Breast epithelium (tissue), 4 donors: ENCODE measurements at regions not wholly inside any gene's neighbourhood (a gene's known extent, or its start where the extent isn't known, plus 50 kb on each side); places are given as distances from the start of the nearest gene placed in this dataset.

Experiments
- DNase-seq, 2 donors: peaks; one replicate each; pipeline ENCODE4 v3.0.0-alpha.2; 2019; ENCODE audit warnings: low spot score in 2 of 2
- H3K27ac ChIP-seq, 2 donors: fragments of 200-600 bp; sonication (generic) in 1 of 2; one replicate each; pipeline ENCODE4 v1.5.1; 2016 to 2019; ENCODE audit warnings: mild to moderate bottlenecking in 1 of 2
- H3K27me3 ChIP-seq, 2 donors: fragments of 200-600 bp; sonication (generic) in 1 of 2; one replicate each; pipeline versions ENCODE4 v1.5.1 to v1.6.0; 2017 to 2019; ENCODE audit warnings: control low read depth in 1 of 2, mild to moderate bottlenecking in 1 of 2
- H3K36me3 ChIP-seq: fragments of 200-600 bp; one replicate; pipeline ENCODE4 v1.5.1; 2019
- H3K4me1 ChIP-seq, 2 donors: fragments of 200-600 bp; sonication (generic); one replicate each; pipeline ENCODE4 v1.5.1; 2016 to 2019; ENCODE audit warnings: control low read depth in 1 of 2
- H3K4me3 ChIP-seq, 3 donors: fragments of 200-600 bp; sonication (generic); 1 replicate in 2 of 3; 2 replicates in 1 of 3; pipeline ENCODE4 v1.5.1; 2016 to 2019; ENCODE audit warnings: mild to moderate bottlenecking in 3 of 3, moderate library complexity in 2 of 3
- H3K9me3 ChIP-seq, 2 donors: fragments of 200-600 bp; sonication (generic) in 1 of 2; one replicate each; pipeline ENCODE4 v1.5.1; 2016 to 2019; ENCODE audit warnings: control low read depth in 1 of 2
- CTCF ChIP-seq, 3 donors: fragments of 450-650 bp; IDR thresholded peaks; one replicate each; pipeline ENCODE4 v1.5.1; 2016 to 2017; ENCODE audit warnings: antibody characterized with exemption in 3 of 3, mild to moderate bottlenecking in 3 of 3, moderate library complexity in 3 of 3
- POLR2A ChIP-seq: fragments of 450-650 bp; IDR thresholded peaks from one replicate; pipeline ENCODE4 v1.6.1; 2016; ENCODE audit warnings: antibody characterized with exemption, mild to moderate bottlenecking, moderate library complexity
- POLR2AphosphoS5 ChIP-seq, 3 donors: sonication (generic); formaldehyde crosslinking; IDR thresholded peaks; one replicate each; pipeline ENCODE4 v1.6.1; 2017; ENCODE audit warnings: antibody characterized with exemption in 3 of 3
- intact Hi-C: fragments of 100-400 bp; cut with DNase I; formaldehyde crosslinking; loops from one replicate; pipeline ENCODE4 v1.15.1; 2023; ENCODE audit warnings: low total_unique reads

DNA sequence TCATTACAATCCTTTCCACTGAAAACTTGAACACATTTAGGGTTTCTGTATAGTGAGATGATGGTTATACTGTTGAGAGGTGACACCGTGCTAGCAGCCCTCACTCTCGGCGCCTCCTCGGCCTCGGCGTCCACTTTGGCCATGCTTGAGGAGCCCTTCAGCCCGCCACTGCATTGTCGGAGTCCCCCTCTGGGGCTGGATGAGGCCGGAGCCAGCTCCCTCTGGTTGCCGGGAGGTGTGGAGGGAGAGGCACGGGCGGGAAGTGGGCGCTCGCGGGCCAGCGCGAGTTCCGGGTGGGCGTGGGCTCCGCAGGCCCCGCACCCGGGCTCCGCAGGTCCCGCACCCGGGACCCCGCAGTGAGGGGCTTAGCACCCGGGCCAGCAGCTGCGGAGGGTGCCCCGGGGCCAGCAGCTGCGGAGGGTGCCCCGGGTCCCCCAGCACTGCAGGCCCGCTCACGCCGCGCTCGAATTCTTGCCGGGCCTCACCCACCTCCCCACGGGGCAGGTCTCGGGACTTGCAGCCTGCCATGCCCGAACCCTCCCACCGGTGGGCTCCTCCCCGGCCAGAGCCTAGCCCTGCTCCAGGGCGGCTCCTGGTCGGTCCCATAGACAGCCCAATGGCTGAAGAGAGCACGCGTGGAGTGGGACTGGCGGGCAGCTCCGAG, 145.9 kb upstream of the ZNF608 start:
- Histone ChIP-seq H3K27me3 (no peaks in the 10 kb centered on the region), H3K4me1 (no peaks in the 10 kb centered on the region), H3K9me3 (no peaks in the 10 kb centered on the region), H3K4me3 (no peak overlapping the region), H3K27ac (no peak overlapping the region), H3K36me3 (no peaks in the 10 kb centered on the region)
- intact Hi-C loops = no loop called here
- TF ChIP-seq CTCF (IDR thresholded peaks at IDR 0.05) (no peak), POLR2AphosphoS5 (IDR thresholded peaks at IDR 0.05) (no peak), POLR2A (no peak)
- no peak for DNase-seq

DNA sequence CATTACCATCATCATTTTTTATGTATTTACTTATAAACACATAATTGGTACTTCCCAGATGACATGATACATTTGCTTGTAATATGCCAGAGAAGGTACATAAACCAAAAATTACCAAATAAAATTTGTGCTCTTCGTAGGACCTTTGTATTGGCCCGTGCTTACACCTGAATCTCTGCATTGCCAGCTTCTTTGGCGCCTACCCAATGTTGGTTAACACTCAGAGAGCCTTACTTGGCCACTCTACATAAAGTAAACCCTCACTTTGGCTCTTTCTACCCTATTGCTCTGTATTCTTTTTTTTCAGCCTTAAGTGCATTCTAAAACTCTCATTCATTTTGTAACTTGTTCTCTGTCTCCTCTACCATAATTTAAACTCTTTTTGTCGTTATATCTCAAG, 148.1 kb upstream of the ZNF608 start:
- no peaks in the 10 kb centered on the region for H3K36me3 ChIP-seq
- H3K4me1 ChIP-seq = no peaks in the 10 kb centered on the region
- intact Hi-C loops = no loop called here
- H3K27ac ChIP-seq = no peak overlapping the region
- H3K27me3 ChIP-seq = no peaks in the 10 kb centered on the region
- H3K4me3 ChIP-seq = no peak overlapping the region
- DNase-seq = no peak
- no peaks in the 10 kb centered on the region for H3K9me3 ChIP-seq
- TF ChIP-seq POLR2A (no peak), CTCF (IDR thresholded peaks at IDR 0.05) (no peak)

- H3K36me3 ChIP-seq = no peaks in the 10 kb centered on the region
- H3K9me3 ChIP-seq = no peaks in the 10 kb centered on the region
- no peaks in the 10 kb centered on the region for H3K4me1 ChIP-seq
- H3K27ac ChIP-seq = no peak overlapping the region
- no peaks in the 10 kb centered on the region for H3K27me3 ChIP-seq
- intact Hi-C loops = no loop called here
- DNase-seq = no peak
- H3K4me3 ChIP-seq = no peak overlapping the region
- no peak for TF ChIP-seq POLR2A
- no peak for TF ChIP-seq POLR2AphosphoS5 (IDR thresholded peaks at IDR 0.05)
- TF ChIP-seq CTCF (IDR thresholded peaks at IDR 0.05) = no peak
Measured at GRCh38 chr5:124895236-124895635, 148.8 kb upstream of the ZNF608 start.

DNA sequence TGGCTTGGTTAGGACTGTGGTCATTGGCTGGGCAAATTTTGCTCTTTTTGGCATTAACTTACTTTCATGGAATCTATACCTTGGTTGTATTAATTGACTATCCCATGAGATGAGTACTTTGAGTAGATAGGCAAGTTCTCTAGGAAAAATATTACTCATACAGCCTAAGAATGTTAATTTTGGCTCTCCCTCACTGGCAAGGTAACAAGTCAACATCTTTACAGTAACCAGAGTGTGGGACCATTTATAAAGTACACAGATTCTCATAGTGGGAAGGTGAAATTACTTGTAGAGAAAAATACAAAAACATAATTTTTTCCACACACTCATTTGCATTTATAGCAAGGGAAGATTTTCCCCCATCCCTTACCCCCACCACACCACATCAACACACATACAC, 154.6 kb upstream of the ZNF608 start:
- intact Hi-C loops = loop anchor here (5.0 kb wide), 2 partner anchors 319 to 941 kb away; no protein-coding TSS in a partner anchor
- TF ChIP-seq CTCF (IDR thresholded peaks at IDR 0.05) (no peak), POLR2A (no peak), POLR2AphosphoS5 (IDR thresholded peaks at IDR 0.05) (no peak)

DNA sequence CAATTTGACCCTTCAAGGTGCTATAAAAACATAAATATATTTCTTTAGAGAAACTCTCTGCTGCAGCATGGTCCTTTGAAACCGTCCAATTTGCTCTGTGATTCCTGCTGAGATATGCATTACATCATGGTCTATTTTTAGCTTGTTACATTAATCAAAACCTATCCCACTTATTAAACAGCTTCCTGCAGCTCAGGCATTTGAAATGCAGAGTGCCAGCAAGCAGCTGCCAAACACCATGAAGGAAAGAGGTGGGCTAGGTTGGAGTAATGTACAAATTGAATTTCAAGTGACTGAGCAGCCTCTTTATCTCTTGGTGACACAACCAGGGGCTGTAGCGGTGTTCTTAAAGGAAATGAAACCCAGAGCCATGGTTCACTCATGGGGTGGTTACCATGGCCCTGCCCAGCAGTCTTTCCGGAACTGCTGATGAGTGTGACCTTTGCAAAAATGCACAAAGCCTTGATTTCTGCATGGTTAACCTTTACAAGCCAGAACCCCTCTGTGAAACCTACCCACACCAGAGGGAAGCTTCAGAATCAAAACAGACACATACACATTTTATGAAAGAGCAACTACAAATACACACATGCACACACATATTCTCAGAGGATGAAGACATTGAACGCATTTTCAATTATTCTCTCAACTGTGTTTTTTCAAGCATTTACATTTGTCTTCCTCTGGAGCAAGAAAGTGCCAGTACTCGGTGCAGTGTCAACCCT, 155.8 kb upstream of the ZNF608 start:
- Histone ChIP-seq H3K36me3 (no peaks in the 10 kb centered on the region), H3K27ac (no peak overlapping the region), H3K4me1 (peaks cover 0 to 7% of the 10 kb centered on the region in 2 donors), H3K4me3 (no peak overlapping the region), H3K9me3 (no peaks in the 10 kb centered on the region), H3K27me3 (no peaks in the 10 kb centered on the region)
- intact Hi-C loops = loop anchor here (5.0 kb wide), 2 partner anchors 320 to 940 kb away; no protein-coding TSS in a partner anchor
- no peak for DNase-seq
- TF ChIP-seq CTCF (IDR thresholded peaks at IDR 0.05) (no peak), POLR2AphosphoS5 (IDR thresholded peaks at IDR 0.05) (no peak), POLR2A (no peak)

More for the DNA sequence above, 154.6 kb upstream of the ZNF608 start:
- H3K36me3 ChIP-seq = no peaks in the 10 kb centered on the region
- peaks cover 0 to 1% of the 10 kb centered on the region in 2 donors for H3K4me1 ChIP-seq
- H3K9me3 ChIP-seq = no peaks in the 10 kb centered on the region
- no peak overlapping the region for H3K4me3 ChIP-seq
- no peak for DNase-seq
- no peaks in the 10 kb centered on the region for H3K27me3 ChIP-seq
- no peak overlapping the region for H3K27ac ChIP-seq
